Endodermal cell (in vitro differentiated cells): ENCODE measurements at regions not wholly inside any gene's neighbourhood (a gene's known extent, or its start where the extent isn't known, plus 50 kb on each side); places are given as distances from the start of the nearest gene placed in this dataset.

Source experiments
- DNase-seq: peaks from one replicate; pipeline ENCODE4 v3.0.0-alpha.2; 2017
- H3K27ac ChIP-seq: 2 replicates; pipeline ENCODE4 v1.5.1; 2013; ENCODE audit warnings: mild to moderate bottlenecking, low read depth, low read length, moderate library complexity
- H3K27me3 ChIP-seq: 2 replicates; pipeline ENCODE4 v1.6.1; 2013; ENCODE audit warnings: mild to moderate bottlenecking, low read length, moderate library complexity; ENCODE audit not compliant: insufficient read depth, control insufficient read depth, poor library complexity, severe bottlenecking
- H3K36me3 ChIP-seq: 2 replicates; pipeline ENCODE4 v1.7.0; 2013; ENCODE audit warnings: mild to moderate bottlenecking, low read length, moderate library complexity; ENCODE audit not compliant: control insufficient read depth, insufficient read depth
- H3K4me1 ChIP-seq: one replicate; pipeline ENCODE4 v1.7.0; 2013; ENCODE audit warnings: low read length; ENCODE audit not compliant: control insufficient read depth, insufficient read depth
- H3K4me3 ChIP-seq: 2 replicates; pipeline ENCODE4 v1.5.1; 2013; ENCODE audit warnings: mild to moderate bottlenecking, low read length, moderate library complexity
- H3K9ac ChIP-seq: 2 replicates; pipeline ENCODE4 v1.6.1; 2013; ENCODE audit warnings: mild to moderate bottlenecking, low read length, moderate library complexity; ENCODE audit not compliant: poor library complexity, severe bottlenecking; ENCODE audit errors: extremely low read depth
- H3K9me3 ChIP-seq: 2 replicates; pipeline ENCODE4 v1.6.1; 2013; ENCODE audit warnings: mild to moderate bottlenecking, low read length, moderate library complexity; ENCODE audit not compliant: control insufficient read depth
- H3K27ac Mint-ChIP-seq: 2 replicates; pipeline ENCODE4 v1.8.0; 2020; ENCODE audit warnings: mixed read lengths
- H3K27me3 Mint-ChIP-seq: 2 replicates; pipeline ENCODE4 v1.8.0; 2021; ENCODE audit warnings: mild to moderate bottlenecking, mixed read lengths; ENCODE audit not compliant: insufficient read depth
- H3K36me3 Mint-ChIP-seq: 2 replicates; pipeline ENCODE4 v1.8.0; 2020; ENCODE audit warnings: low read depth, mixed read lengths
- H3K4me1 Mint-ChIP-seq: 2 replicates; pipeline ENCODE4 v1.8.0; 2020; ENCODE audit warnings: mixed read lengths
- H3K4me3 Mint-ChIP-seq: 2 replicates; pipeline ENCODE4 v1.8.0; 2020; ENCODE audit warnings: mild to moderate bottlenecking, moderate library complexity, mixed read lengths
- H3K9me3 Mint-ChIP-seq: 2 replicates; pipeline ENCODE4 v1.8.0; 2020; ENCODE audit warnings: mild to moderate bottlenecking, mixed read lengths
- CTCF ChIP-seq: fragments of 200-600 bp; sonication (generic); conservative IDR thresholded peaks from 2 replicates; pipeline ENCODE4 v1.5.0; 2021; ENCODE audit warnings: antibody characterized with exemption, mild to moderate bottlenecking
- WGBS, 2 experiments: methylation state at CpG; one replicate each; pipeline versions ENCODE4 v1.1.5 to v1.1.7; 2013; ENCODE audit warnings: missing lambda C conversion rate in 2 of 2, mixed read lengths in 1 of 2; ENCODE audit not compliant: insufficient coverage in 1 of 2, insufficient read length in 1 of 2; 5-methylcytosine and 5-hydroxymethylcytosine counted together

GRCh38 chr6:26252077-26252472, 112.9 kb upstream of the BTN3A2 start:
- 0% methylated on average over 2 to 4 of the region's 5 CpGs for whole genome bisulfite sequencing, 2 experiments

GRCh38 chr6:26254724-26255123, 110.3 kb upstream of the BTN3A2 start:
- WGBS, 2 experiments = 88 to 100% methylated on average over 2 to 4 of the region's 4 CpGs
- Mint-ChIP-seq H3K4me1 (peaks cover 25% of the 10 kb centered on the region), H3K36me3 (no peaks in the 10 kb centered on the region), H3K9me3 (no peaks in the 10 kb centered on the region), H3K4me3 (no peak overlapping the region), H3K27ac (no peak overlapping the region), H3K27me3 (no peaks in the 10 kb centered on the region)
- no peak for DNase-seq
- Histone ChIP-seq H3K27ac (no peak overlapping the region), H3K36me3 (no peaks in the 10 kb centered on the region), H3K9ac (no peak overlapping the region), H3K9me3 (no peaks in the 10 kb centered on the region), H3K27me3 (no peaks in the 10 kb centered on the region), H3K4me3 (no peak overlapping the region), H3K4me1 (peaks cover 3% of the 10 kb centered on the region)
- TF ChIP-seq CTCF = no peak

More at GRCh38 chr6:26252077-26252472, 112.9 kb upstream of the BTN3A2 start:
- Histone ChIP-seq H3K9me3 (no peaks in the 10 kb centered on the region), H3K36me3 (no peaks in the 10 kb centered on the region), H3K27me3 (no peaks in the 10 kb centered on the region), H3K4me3 (peak overlapping the region; percentile 99), H3K27ac (peak overlapping the region; percentile 87), H3K4me1 (no peaks in the 10 kb centered on the region), H3K9ac (peak overlapping the region; percentile 97)
- Mint-ChIP-seq H3K27ac (peak overlapping the region; percentile 98), H3K9me3 (no peaks in the 10 kb centered on the region), H3K4me3 (peak overlapping the region; percentile 93), H3K27me3 (peaks cover under 1% of the 10 kb centered on the region), H3K36me3 (no peaks in the 10 kb centered on the region), H3K4me1 (peaks cover 22% of the 10 kb centered on the region)
- no peak for TF ChIP-seq CTCF
- no peak for DNase-seq

- no peak for DNase-seq
- no peak overlapping the region for H3K27ac ChIP-seq
- no peaks in the 10 kb centered on the region for H3K9me3 ChIP-seq
- peaks cover 3% of the 10 kb centered on the region for H3K4me1 ChIP-seq
- TF ChIP-seq CTCF = no peak
- Mint-ChIP-seq H3K27ac (no peak overlapping the region), H3K9me3 (no peaks in the 10 kb centered on the region), H3K4me1 (peaks cover 31% of the 10 kb centered on the region), H3K36me3 (no peaks in the 10 kb centered on the region), H3K27me3 (no peaks in the 10 kb centered on the region), H3K4me3 (no peak overlapping the region)
- no peaks in the 10 kb centered on the region for H3K27me3 ChIP-seq
- no peaks in the 10 kb centered on the region for H3K36me3 ChIP-seq
- H3K9ac ChIP-seq = no peak overlapping the region
- WGBS, 2 experiments = 92 to 94% methylated on average over 6 to 7 of the region's 7 CpGs
- H3K4me3 ChIP-seq = no peak overlapping the region
Measured at GRCh38 chr6:26257272-26257671, 107.7 kb upstream of the BTN3A2 start.
